ENCODE measurements at regions not wholly inside any gene's neighbourhood (a gene's known extent, or its start where the extent isn't known, plus 50 kb on each side); places are given as distances from the start of the nearest gene placed in this dataset.

GRCh38 chr6:140684776-140685550 lies 1310.5 kb upstream of the CITED2 start:
- TF ChIP-seq EZH2 (optimal IDR thresholded peaks at IDR 0.05; ENCODE audit: low read depth, low read length) (no peak), EZH2phosphoT487 (IDR thresholded peaks at IDR 0.05; ENCODE audit: low read length) (no peak), CTCF (IDR thresholded peaks at IDR 0.05; ENCODE audit: low read length) (no peak)
- H3K9me3 ChIP-seq (replicated peaks; ENCODE audit: insufficient read depth, low read length), result no peaks in the 10 kb centered on the region
- H3K36me3 ChIP-seq (replicated peaks; ENCODE audit: insufficient read depth, low read length), result no peaks in the 10 kb centered on the region
- H3K4me1 ChIP-seq (ENCODE audit: low read length), result no peaks in the 10 kb centered on the region
- no peak overlapping the region for H2AFZ ChIP-seq (ENCODE audit: low read length)
- H4K20me1 ChIP-seq (ENCODE audit: insufficient read depth, low read length), result no peaks in the 10 kb centered on the region
- no peak overlapping the region for H3K4me2 ChIP-seq (ENCODE audit: low read depth, low read length)
- H3F3A ChIP-seq (ENCODE audit: insufficient read depth, low read length), result no peaks in the 10 kb centered on the region
- H3K9me2 ChIP-seq (replicated peaks; ENCODE audit: insufficient read depth, low read length), result no peaks in the 10 kb centered on the region
- no peaks in the 10 kb centered on the region for H3K79me2 ChIP-seq (ENCODE audit: low read length)
- no peak overlapping the region for H3K9ac ChIP-seq (ENCODE audit: low read length)
- H3K4me3 ChIP-seq (ENCODE audit: low read length), result no peak overlapping the region
- no peaks in the 10 kb centered on the region for H3K27me3 ChIP-seq (replicated peaks; ENCODE audit: insufficient read depth, low read length)
- DNase-seq, result no peak
- no peak overlapping the region for H3K27ac ChIP-seq (ENCODE audit: low read length)

- Histone ChIP-seq H3K4me2 (ENCODE audit: low read depth, low read length) (no peak overlapping the region), H3K4me1 (ENCODE audit: low read length) (no peaks in the 10 kb centered on the region)
Measured at GRCh38 chr6:140677781-140678528, 1303.5 kb upstream of the CITED2 start.

GRCh38 chr6:140671926-140672325 lies 1297.5 kb upstream of the CITED2 start:
- no peak overlapping the region for H2AFZ ChIP-seq (ENCODE audit: low read length)
- no peak overlapping the region for H3K4me3 ChIP-seq (ENCODE audit: low read length)
- H4K20me1 ChIP-seq (ENCODE audit: insufficient read depth, low read length), result no peaks in the 10 kb centered on the region
- DNase-seq, result no peak
- no peak overlapping the region for H3K27ac ChIP-seq (ENCODE audit: low read length)
- H3K27me3 ChIP-seq (replicated peaks; ENCODE audit: insufficient read depth, low read length), result no peaks in the 10 kb centered on the region
- peak; percentile 28 for TF ChIP-seq CTCF (IDR thresholded peaks at IDR 0.05; ENCODE audit: low read length)
- no peak for TF ChIP-seq EZH2 (optimal IDR thresholded peaks at IDR 0.05; ENCODE audit: low read depth, low read length)
- no peak for TF ChIP-seq EZH2phosphoT487 (IDR thresholded peaks at IDR 0.05; ENCODE audit: low read length)
- no peaks in the 10 kb centered on the region for H3K9me3 ChIP-seq (replicated peaks; ENCODE audit: insufficient read depth, low read length)
- H3K9me2 ChIP-seq (replicated peaks; ENCODE audit: insufficient read depth, low read length), result no peaks in the 10 kb centered on the region
- H3K4me2 ChIP-seq (ENCODE audit: low read depth, low read length), result no peak overlapping the region
- no peaks in the 10 kb centered on the region for H3K4me1 ChIP-seq (ENCODE audit: low read length)
- H3K36me3 ChIP-seq (replicated peaks; ENCODE audit: insufficient read depth, low read length), result no peaks in the 10 kb centered on the region
- no peak overlapping the region for H3K9ac ChIP-seq (ENCODE audit: low read length)
- no peaks in the 10 kb centered on the region for H3K79me2 ChIP-seq (ENCODE audit: low read length)
- no peaks in the 10 kb centered on the region for H3F3A ChIP-seq (ENCODE audit: insufficient read depth, low read length)

More at GRCh38 chr6:140677781-140678528, 1303.5 kb upstream of the CITED2 start:
- Histone ChIP-seq H2AFZ (ENCODE audit: low read length) (no peak overlapping the region), H3F3A (ENCODE audit: insufficient read depth, low read length) (no peaks in the 10 kb centered on the region), H3K79me2 (ENCODE audit: low read length) (no peaks in the 10 kb centered on the region), H3K27ac (ENCODE audit: low read length) (no peak overlapping the region), H3K9ac (ENCODE audit: low read length) (no peak overlapping the region), H3K4me3 (ENCODE audit: low read length) (no peak overlapping the region), H4K20me1 (ENCODE audit: insufficient read depth, low read length) (no peaks in the 10 kb centered on the region), H3K9me3 (replicated peaks; ENCODE audit: insufficient read depth, low read length) (no peaks in the 10 kb centered on the region), H3K36me3 (replicated peaks; ENCODE audit: insufficient read depth, low read length) (no peaks in the 10 kb centered on the region), H3K27me3 (replicated peaks; ENCODE audit: insufficient read depth, low read length) (no peaks in the 10 kb centered on the region), H3K9me2 (replicated peaks; ENCODE audit: insufficient read depth, low read length) (no peaks in the 10 kb centered on the region)
- no peak for DNase-seq
- TF ChIP-seq EZH2phosphoT487 (IDR thresholded peaks at IDR 0.05; ENCODE audit: low read length) (no peak), CTCF (IDR thresholded peaks at IDR 0.05; ENCODE audit: low read length) (no peak), EZH2 (optimal IDR thresholded peaks at IDR 0.05; ENCODE audit: low read depth, low read length) (no peak)
